ENCODE measurements at regions not wholly inside any gene's neighbourhood (a gene's known extent, or its start where the extent isn't known, plus 50 kb on each side); places are given as distances from the start of the nearest gene placed in this dataset.
"Not testable (repeated sequence)": the region's sequence is repeated elsewhere in the genome, so short reads cannot be mapped to it uniquely, and the experiment has no call there.

DNA sequence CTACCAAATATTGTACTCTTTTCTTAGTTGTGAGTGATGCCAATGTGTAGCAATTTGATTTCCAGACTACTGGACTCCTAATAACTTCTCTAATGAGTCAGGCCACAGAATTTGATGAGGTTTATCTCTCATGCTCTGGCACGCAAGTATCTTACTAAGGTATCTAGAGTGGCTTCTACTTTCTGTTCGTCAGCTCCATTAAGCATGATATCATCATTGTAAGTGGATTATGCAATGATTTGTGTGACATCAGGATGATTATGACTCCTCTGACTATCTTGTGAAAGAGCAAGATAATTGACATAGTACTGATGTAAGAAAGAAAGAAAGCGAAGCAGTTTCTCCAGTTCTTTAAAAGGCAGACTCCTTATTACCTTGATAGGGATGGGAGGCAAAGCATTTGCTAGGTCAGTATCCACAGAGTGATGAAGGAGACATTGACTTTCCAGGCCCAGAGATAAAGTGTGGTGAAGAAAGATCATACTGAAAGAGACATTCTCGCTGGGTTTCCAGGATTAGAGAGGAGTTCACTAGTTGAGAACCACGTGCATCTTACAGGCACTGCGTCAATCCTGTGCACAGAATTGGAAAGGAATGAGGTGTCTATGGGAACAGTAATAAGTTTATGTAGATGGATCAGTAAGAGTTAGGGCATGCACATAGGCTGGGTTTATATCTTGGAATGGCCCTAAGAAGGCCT is 161.9 kb upstream of the STK26 start:
- no peak for DNase-seq (ENCODE audit: low read depth)
- no peak overlapping the region for H3K4me3 ChIP-seq (ENCODE audit: low read depth, low read length)

DNA sequence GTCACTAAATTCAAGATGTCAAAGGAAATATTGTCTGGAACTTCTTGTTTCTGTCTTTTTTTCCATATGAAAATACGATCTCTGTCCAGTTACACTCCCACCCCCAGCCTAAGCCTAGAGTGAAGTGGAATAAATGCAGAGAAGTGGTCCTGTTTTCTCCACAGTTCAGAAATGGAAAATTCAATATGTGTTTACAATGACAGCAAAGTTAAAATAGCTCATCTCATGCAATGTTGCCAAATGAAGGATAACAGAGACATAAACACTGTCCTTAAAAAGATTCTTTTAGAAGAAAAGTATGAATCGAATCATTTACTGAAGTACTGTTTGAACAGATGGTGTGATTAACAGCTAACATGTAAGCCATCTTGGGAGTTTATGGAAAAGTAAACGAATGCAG is 160.8 kb upstream of the STK26 start:
- H3K4me3 ChIP-seq (ENCODE audit: low read depth, low read length), result no peak overlapping the region
- DNase-seq (ENCODE audit: low read depth), result no peak

DNA sequence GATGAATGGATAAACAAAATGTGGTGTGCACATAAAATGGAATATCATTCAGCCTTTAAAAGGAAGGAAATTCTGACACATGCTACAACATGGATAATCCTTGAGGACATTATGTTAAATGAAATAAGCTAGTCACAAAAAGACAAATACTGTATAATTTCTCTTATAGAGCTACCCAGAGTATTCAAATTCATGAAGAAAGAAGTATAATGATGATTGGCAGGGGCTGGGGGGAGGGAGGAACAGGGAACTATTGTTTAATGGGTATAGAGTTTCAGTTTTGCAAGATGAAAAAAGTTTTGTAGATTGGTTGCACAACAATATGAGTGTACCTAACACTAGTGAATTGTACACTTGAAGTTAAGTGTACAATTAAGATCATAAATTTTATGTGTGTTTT is 153.9 kb upstream of the STK26 start:
- no peak for DNase-seq (ENCODE audit: low read depth)
- H3K4me3 ChIP-seq (ENCODE audit: low read depth, low read length), result no peak overlapping the region

DNA sequence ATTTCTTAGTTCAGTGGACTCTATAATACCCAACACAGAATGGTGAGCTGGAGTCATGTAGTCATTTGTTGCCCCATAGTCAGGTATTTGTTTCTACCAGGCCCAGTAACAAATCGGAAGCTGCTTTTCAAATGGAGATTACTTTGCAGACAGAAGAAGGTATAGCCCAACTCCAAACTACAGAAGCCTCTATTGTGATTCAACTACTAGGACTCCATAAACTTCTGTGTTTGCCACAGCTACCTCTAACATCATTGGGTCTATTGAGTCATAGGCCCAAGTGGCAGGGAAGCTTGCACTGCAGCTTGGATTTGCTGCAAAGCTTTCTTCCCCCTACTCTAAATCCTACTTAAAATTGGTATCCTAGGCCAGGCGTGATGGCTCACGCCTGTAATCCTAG is 148.8 kb upstream of the STK26 start:
- H3K4me3 ChIP-seq (ENCODE audit: low read depth, low read length), result no peak overlapping the region
- no peak for DNase-seq (ENCODE audit: low read depth)

DNA sequence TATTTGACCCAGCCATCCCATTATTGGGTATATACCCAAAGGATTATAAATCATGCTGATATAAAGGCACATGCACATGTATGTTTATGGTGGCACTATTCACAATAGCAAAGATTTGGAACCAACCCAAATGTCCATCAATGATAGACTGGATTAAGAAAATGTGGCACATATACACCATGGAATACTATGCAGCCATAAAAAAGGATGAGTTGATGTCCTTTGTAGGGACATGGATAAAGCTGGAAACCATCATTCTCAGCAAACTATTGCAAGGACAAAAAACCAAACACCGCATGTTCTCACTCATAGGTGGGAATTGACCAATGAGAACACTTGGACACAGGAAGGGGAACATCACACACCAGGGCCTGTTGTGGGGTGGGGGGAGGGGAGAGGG is 147.3 kb upstream of the STK26 start:
- not testable (repeated sequence) for DNase-seq (ENCODE audit: low read depth); H3K4me3 ChIP-seq (ENCODE audit: low read depth, low read length)

DNA sequence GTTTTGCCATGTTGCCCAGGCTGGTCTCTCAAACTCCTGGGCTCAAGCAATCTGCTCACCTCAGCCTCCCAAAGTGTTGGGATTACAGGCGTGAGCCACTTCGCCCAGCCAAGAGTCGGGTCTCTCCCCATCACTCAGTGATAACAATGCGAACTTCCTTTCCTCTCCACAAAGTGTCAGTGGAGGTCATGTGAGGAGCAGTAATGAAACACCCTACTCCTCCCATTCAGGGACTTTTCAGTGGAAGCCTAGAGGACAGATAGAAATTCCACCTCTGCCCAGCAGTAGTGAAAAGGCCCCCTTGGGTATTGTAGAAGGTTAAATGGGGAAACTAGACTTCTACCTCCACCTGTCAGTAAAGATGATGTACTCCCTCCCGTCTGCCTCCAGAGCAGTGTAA is 141.9 kb upstream of the STK26 start:
- H3K4me3 ChIP-seq (ENCODE audit: low read depth, low read length), result no peak overlapping the region
- no peak for DNase-seq (ENCODE audit: low read depth)

DNA sequence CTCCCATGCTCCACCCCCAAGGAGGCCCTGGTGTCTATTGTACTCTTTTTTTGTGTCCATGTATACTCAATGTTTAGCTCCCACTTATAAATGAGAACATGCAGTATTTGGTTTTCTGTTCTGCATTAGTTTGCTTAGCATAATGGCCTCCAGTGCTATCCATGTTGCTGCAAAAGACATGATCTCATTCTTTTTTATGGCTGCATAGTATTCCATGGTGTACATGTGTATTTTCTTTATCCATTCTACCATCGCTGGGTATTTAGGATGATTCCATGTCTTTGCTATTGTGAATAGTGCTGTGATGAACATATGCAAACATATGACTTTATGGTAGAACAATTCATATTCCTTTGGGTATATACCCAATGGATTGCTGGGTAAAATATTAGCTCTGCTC is 138.1 kb upstream of the STK26 start:
- not testable (repeated sequence) for DNase-seq (ENCODE audit: low read depth); H3K4me3 ChIP-seq (ENCODE audit: low read depth, low read length)

DNA sequence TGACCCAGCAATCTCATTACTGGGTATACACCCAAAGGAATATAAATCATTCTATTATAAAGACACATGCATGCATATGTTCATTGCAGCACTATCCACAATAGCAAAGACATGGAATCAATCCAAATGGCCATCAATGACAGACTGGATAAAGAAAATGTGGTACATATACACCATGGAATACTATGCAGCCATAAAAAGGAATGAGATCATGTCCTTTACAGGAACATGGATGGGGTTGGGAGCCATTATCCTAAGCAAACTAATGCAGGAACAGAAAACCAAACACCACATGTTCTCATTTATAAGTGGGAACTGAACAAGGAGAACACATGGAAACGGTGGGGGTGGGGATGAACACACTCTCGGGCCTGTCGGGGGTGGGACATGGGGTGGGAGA is 129.2 kb upstream of the STK26 start:
- not testable (repeated sequence) for H3K4me3 ChIP-seq (ENCODE audit: low read depth, low read length); DNase-seq (ENCODE audit: low read depth)

DNA sequence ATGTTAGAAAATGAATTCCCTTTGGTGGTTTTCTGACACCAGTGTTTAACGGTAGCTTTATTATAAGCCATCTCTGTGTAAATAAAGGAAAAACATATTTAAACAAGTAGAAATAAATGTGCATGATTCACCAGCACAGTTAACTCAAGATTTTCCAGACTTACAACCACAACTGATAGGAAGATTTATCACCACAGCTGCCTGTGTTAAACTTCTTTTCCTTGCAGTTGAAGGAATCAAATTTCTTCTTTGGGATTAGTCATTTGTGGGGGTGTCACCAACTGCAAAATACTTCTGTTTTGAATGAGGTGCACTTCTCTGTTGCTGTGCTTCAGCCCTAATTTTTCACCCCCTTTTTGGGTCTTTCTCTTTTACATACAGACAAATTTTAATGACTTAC is 128.1 kb upstream of the STK26 start:
- H3K4me3 ChIP-seq (ENCODE audit: low read depth, low read length), result no peak overlapping the region
- peak; percentile 14 for DNase-seq (ENCODE audit: low read depth)

DNA sequence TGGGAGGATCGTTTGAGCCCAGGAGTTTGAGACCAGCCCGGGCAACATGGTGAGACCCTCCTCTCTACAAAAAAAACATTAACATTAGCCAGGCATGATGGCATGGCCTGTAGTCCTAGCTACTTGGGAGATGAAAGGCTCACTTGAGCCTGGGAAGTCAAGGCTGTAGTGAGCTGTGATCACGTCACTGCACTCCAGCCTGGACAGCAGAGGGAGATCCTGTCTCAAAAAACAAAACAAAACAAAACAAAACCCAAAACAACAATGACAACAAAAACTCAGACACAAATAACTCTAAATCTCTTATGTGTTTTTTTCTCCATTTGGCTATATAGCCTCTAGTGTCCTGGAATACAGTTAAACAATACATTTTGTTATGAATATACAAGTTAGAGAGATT is 127.3 kb upstream of the STK26 start:
- no peak for DNase-seq (ENCODE audit: low read depth)
- no peak overlapping the region for H3K4me3 ChIP-seq (ENCODE audit: low read depth, low read length)

DNA sequence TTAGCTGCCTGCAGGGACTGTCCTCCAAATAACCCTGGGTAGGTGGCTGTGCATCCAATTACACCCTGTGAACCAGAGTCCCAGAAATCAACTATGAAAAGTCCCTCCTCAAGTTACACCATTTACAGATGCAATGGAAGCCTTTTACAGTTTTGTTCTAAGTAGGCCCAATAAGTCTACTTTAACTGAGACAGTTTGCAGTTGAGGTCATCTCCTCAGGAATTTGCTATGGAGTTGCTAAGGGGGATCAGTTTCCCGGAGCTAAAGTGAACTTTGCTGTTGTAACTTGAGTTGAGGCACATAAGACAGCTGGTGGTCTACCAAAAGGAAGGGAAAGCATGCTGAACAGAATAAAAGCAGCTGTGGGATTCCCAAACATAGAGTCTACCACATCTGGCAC is 121.6 kb upstream of the STK26 start:
- DNase-seq (ENCODE audit: low read depth), result peak; percentile 16
- H3K4me3 ChIP-seq (ENCODE audit: low read depth, low read length), result no peak overlapping the region

DNA sequence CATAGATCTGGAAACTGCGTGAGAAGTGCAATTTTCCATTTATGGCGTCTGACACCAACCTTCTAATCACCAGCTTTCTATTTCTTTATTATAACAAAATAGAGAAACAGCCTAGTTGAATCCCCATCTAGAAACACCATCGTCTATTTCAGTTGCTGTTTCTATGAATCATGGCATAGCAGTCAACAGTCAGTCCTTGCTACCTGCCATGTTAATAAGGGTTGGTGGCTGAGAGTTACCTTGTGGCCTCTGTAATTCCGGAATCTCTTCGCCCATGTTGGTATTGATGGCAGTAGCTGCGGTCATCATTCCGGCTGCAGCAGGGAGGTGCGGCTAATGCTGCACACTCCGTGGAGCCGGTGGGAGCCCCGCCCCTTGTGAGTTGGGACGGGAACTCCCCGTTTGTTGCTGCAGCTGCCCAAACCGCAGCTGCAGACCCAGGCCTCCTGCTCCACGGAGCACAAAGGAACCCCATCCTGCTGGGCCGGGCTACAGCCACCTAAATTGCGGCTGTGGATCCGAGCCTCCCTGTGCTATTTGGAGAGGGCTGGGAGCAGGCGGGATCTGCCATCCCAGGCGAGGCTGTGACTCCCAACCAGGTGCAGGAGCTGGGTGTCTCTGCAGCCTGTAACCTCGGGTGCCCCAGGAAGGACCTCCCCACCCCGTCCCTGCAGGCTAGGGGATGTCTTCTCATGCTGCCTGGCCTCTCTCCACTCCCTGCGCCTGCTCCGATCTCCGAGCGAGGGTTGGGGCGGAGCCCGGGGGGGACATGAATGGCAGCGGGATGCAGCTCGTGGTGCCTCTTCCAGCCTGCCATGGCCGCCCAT is 115.4 kb upstream of the STK26 start:
- no peak overlapping the region for H3K4me3 ChIP-seq (ENCODE audit: low read depth, low read length)
- DNase-seq (ENCODE audit: low read depth), result no peak

DNA sequence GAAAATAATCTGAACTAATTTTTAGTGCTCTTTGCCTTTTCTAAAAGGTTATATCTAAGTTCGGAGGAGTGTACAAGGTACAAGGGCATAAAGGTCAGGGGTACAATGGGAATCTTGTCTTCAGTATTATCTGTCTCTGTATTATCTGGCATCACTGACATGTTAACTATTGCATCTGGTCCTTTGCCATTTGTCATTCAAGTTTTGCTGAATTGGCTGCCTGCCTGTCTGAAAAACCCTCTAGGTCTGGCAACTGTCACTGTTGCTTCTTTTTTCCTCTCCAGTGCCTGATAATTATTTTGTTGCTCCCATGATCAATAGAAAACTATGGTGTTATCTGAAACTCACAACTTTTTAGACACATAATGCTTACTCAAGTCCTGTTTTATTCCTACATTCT is 112.5 kb upstream of the STK26 start:
- H3K4me3 ChIP-seq (ENCODE audit: low read depth, low read length), result no peak overlapping the region
- no peak for DNase-seq (ENCODE audit: low read depth)

DNA sequence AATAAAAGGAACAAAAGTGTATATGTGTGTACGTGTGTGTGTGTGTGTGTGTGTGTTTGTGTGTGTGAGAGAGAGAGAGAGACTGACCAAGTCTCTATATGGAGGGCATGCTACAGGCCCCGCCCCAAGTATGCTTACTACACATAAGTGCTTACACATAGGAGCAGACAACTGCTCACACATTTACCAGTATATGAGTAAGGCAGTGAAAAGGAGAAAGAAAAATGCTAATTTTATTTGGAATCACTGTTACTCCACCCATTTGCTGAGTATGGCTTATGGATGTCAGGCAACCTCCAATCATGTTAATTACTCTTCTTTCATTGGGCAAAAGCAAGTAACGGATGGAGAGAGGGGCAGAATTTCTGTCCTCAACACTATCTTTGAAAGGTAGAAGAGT is 107.6 kb upstream of the STK26 start:
- DNase-seq (ENCODE audit: low read depth), result no peak
- no peak overlapping the region for H3K4me3 ChIP-seq (ENCODE audit: low read depth, low read length)

DNA sequence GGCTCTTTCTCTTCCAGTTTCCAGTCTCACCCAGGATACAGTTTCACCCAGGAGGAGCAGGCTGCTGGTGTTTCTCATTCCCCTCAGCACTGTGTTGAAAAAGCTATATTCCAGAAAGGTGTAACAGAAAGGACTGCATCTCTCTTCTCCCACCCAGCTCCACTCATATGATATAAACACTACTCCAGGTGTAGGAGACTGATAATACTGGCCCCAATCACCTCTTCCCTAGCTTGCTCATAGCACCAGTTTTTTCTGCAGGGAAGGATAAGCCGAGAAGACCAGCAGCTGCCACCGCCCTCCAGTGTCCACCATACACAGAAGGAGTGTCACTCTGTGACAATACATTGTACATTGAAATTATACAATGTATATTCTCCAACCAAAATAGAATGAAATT is 105.5 kb upstream of the STK26 start:
- no peak for DNase-seq (ENCODE audit: low read depth)
- no peak overlapping the region for H3K4me3 ChIP-seq (ENCODE audit: low read depth, low read length)

DNA sequence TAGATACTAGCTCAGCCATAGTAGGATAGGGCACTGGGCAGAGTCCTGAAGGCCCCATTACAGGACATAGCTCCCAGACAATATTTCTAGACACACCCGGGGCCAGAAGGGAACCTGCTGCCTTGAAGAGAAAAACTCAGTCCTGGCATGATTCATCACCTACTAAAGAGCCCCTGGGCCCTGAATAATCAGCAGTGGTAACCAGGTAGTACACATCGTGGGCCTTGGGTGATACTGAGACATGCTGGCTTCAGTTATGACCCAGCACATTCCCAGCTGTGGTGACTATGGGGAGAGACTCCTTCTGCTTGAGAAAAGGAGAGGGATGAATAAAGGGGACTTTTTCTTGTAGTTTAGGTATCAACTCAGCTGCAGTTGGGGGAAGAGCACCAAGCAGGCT is 104.3 kb upstream of the STK26 start:
- no peak for DNase-seq (ENCODE audit: low read depth)
- H3K4me3 ChIP-seq (ENCODE audit: low read depth, low read length), result no peak overlapping the region

DNA sequence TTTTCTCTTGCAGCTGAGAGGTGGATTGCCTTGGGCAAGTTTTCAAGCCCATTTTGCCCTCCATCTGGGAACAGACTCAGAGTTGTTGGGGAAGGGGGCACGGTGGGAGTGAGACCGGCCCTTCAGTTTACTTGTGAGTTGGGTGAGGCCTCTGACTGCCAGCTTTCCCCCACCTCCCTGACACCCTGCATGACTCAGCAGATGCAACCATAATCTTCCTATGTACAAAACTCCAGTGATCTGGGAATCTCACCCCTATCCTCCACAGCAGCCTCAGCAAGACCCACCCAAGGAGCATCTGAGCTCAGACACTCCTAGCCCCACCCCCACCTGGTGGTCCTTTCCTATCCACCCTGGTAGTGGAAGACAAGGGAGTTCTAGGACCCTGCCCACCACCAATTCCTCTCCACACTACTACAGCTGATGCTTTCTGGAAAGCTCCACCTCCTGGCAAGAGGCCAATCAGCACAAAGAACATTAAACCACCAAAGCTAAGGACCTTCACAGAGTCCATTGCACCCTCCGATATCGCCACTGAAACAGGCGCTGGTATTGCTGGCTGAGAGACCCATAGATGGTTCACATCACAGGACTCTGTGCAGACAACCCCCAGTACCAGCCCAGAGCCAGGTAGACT is 99.4 kb upstream of the STK26 start:
- no peak overlapping the region for H3K4me3 ChIP-seq (ENCODE audit: low read depth, low read length)
- DNase-seq (ENCODE audit: low read depth), result no peak

DNA sequence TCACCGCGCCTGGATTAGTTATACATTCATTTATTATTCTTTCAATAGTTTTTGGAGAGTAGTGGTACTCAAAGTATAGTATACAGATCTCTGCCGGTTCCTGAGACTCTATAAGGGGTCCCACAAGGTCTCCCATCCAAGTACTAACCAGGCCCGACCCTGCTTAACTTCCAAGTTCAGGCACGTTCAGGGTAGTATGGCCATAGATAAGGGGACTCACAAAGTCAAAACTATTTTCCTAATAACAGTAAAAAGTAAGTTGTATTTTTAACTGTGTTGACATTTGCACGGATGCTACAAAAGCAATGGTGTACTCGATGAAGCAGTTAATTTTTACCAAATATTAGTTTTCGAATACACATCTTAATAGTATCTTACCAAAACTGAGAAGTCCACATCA is 84.4 kb upstream of the STK26 start:
- H3K4me3 ChIP-seq (ENCODE audit: low read depth, low read length), result no peak overlapping the region
- no peak for DNase-seq (ENCODE audit: low read depth)

DNA sequence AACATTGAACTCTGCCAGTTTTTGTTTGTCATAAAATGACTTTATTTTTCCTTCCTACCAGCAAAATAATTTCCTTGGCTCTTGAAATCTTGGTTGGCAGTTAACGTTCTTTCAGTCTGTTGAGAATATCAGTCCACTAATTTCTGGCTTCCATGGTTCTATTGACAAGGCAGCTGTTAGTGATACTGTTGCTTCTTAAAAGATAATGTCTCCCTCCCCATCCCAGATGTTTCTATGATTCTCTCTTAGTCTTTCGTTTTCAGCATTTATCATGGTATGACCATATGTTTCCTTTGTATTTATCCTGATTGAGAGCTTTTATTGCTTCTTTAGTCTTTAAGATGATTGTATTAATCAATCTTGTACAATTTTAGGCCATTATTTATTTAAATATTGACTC is 81.1 kb upstream of the STK26 start:
- H3K4me3 ChIP-seq (ENCODE audit: low read depth, low read length), result no peak overlapping the region
- DNase-seq (ENCODE audit: low read depth), result no peak

DNA sequence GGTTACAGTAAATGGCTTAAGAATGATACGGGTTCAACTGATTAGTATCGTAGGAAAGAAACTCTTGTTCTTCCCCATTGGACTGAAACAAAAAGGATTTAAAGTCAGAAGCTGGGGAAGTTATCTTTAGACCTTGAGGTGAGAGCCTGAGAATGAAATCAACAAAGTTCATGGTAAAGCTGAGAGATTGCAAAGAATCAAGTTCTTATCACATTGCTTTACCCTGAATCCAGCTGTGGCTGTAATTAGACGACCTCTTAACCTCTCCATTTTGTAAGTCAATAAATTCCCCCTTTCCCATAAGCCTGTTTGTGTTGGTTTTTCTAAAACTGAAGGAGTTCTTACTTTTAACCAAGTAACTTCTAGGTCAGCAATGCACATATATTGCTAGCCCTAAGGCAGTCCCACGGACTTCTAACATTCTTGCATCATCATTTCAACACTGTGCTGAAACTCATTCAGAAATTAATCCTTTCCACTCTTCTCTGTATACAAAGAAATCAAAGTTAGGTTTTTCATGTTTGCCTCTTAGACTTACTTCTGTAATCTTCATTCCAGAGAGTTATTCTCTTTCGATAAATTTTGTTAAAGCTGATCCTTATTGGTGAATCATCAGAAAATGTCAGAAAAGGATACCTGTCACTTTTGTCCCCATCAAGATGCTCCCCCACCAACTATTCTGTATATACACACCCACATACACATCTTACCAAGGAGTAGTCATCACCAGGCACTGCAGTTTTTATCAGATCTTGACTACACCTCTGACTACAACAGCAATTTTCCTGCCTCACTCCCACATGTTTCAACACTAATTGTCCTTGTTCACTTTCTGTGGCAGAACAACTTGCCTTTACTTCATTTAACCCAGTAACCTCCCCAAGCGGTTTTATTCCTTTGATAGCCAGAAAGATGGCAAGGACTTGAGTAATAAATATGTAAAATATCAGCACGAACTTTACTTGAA is 77.9 kb upstream of the STK26 start:
- H3K4me3 ChIP-seq (ENCODE audit: low read depth, low read length), result no peak overlapping the region

More for the DNA sequence above, 77.9 kb upstream of the STK26 start:
- DNase-seq (ENCODE audit: low read depth), result no peak

All from skeletal muscle cell (primary cell).